ENCODE measurements at regions not wholly inside any gene's neighbourhood (a gene's known extent, or its start where the extent isn't known, plus 50 kb on each side); places are given as distances from the start of the nearest gene placed in this dataset.
"Not testable (repeated sequence)": the region's sequence is repeated elsewhere in the genome, so short reads cannot be mapped to it uniquely, and the experiment has no call there.

DNA sequence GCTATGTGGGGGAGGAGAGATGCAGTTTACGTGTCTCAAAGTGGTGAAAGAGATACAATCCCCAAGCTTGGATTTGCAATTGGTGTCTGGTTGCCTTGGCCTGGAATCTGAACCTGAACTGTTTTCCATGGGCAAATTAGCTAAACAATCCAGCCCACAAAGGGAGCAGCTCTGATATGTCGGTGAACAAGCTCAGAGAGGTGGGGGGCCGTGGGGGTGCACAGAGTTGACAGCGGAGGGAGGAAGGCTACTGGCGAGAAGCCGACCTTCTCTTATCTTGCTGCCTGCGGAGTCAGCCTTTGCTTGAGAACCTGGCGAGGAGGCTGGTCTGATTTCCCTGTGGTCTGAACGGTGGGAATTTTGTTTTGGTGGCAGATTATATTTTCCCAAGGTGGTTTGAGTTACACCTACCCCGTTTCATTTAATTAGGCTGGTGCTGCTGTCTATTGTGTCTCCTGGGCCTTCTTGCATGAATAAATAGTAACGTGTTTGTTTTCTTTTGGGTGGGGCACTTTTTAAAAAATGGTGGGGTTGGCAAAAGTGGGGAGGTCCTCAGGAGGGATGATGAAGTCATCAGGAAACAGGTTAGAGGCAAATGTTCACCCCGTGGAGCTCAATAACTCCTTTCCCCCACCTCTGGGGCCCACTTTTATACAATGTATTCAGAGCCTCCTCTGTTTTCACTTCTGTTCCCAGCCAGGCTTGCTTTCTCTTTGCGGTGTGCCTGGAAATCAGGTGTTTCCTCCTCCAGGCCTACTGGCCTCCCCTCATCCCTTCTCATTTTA, 80.9 kb upstream of the IGFBP5 start:
- DNase-seq (ENCODE audit: extremely low spot score, insufficient read length, low read depth) = no peak
- FAIRE-seq = no peak

DNA sequence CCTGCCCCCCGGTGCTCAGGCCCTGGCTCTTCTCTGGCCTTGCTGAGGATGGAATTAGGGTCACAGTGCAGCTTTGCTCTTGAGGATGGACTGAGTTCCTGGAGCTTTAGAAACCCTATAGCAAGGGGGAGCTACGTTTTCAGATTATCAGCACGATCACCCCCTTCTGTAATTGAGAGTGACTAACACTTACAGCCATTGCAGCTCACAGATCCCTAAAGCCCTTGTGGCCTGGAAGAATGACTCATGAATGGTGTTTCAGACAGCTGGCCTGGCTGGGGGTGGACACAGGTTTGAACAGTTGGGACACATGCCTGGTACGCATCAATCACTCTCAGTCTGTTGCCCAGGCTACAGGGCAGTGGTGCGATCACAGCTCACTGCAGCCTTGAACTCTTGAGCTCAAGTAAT, 79.7 kb upstream of the IGFBP5 start:
- FAIRE-seq = no peak
- DNase-seq (ENCODE audit: extremely low spot score, insufficient read length, low read depth) = no peak

DNA sequence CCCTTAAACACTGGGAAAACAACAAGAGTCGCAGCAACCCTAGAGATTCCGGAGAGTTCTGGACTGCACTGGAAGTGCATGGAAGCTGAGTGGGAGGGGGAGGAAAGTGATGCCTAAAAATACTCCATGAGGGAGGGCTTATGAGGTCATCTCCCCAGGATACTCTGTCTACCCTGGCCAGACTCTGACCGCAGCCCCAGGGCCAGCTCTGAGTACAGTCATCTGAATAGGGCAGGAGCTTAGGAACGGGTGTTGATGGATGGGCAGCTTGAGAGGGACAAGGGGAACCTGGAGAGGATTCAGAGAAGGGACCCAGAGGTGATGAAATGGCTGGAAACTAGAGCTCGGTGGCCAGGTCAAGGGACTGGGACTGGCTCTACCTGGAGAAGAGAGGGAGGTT, 79.3 kb upstream of the IGFBP5 start:
- no peak for FAIRE-seq

DNA sequence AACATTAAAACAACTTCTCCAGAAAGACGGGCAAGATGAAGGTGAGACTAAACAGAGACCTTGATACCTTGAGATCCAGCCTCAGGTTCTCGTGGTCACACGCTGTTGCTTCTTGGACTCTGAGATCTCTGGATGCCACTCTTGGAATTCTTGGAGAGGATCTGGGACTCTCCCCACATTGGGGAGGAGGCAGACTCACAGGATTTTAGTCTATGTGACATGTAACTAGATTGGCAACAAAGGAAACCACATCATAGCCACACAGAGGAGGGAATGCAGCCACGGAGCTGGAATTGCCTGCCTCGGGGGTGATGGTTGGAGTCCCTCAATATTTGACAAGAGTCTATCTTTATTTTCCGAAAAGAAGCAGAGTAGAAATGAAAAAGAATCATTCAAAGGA, 78.8 kb upstream of the IGFBP5 start:
- no peak for DNase-seq (ENCODE audit: extremely low spot score, insufficient read length, low read depth)
- no peak for FAIRE-seq

More for the DNA sequence above, 79.3 kb upstream of the IGFBP5 start:
- DNase-seq (ENCODE audit: extremely low spot score, insufficient read length, low read depth) = no peak

DNA sequence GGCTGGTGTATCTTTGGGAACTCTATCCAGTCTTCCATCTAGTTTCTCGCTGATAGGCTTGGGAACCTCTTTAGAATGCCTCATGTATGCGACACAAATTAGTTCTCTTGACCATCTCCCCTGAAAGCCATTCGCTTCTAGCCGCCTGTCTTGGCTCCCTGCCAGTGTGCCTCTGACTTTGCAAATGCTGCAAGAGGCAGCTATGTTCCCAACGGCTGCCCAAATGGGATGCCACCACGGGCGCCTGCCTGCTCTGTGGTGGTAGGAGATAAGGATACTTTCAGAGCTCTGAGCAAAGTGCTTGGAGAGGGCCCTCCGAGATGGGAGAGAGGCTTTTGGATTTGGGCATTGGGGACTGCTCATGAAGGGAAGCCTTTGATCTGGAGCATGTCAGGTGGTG, 77.7 kb upstream of the IGFBP5 start:
- FAIRE-seq = no peak
- no peak for DNase-seq (ENCODE audit: extremely low spot score, insufficient read length, low read depth)

DNA sequence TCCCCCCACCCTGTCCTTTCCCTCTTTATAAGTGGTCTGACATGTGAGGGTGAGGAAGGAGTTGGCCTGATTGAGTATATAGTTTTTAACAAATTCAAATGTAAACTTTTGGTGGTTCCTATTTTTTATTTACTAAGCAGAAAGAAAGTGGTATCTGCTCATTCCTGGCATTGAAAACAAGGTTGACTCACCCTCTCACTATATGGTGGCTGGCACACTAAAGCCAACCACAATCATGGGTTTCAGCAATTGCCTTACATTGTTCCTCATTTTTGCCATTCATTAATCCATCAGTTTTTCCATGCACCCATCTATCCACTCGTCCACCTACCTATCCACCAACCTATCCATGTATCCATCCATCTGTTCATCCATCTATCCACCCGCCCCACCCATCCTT, 75.4 kb upstream of the IGFBP5 start:
- DNase-seq (ENCODE audit: extremely low spot score, insufficient read length, low read depth) (no peak), FAIRE-seq (no peak)

DNA sequence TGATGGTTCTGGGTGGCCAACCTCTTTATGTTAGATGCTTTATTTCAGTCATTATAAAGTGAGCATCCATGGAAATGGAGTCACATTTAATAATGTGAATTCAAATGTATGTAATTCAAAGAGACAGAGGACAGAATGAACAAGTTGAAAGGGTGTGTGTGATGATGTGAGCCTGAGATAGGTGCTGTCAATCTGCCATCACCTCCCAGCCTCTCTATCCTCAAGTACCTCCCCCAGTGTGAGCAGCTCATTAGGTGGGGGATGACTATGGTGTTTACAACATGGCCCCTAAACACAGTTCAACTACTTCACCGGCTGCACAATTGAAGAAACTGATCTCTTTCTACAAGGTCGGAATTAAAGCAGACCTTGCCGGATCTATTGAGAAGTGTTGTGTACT, 74.7 kb upstream of the IGFBP5 start:
- no peak for FAIRE-seq
- DNase-seq (ENCODE audit: extremely low spot score, insufficient read length, low read depth) = no peak

DNA sequence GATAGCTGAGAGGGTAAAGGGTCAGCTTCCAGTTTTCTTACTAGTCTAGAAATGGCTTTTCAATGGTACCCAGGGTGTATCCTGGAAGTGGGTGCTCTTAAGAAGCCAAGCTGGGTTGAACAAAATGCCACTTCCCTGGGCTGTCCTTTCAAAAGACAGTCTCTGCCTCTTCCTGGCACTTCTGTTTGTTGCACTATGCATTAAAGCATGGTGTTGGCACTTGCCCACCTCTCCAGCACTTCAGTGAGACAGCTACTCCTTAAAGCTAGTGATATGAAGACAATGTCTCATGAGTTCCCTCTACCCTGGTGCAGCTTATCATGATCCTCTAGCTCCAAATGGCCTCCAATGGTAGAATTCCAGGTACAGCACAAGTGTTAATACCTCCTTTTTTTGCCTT, 74.3 kb upstream of the IGFBP5 start:
- DNase-seq (ENCODE audit: extremely low spot score, insufficient read length, low read depth) = no peak
- no peak for FAIRE-seq

DNA sequence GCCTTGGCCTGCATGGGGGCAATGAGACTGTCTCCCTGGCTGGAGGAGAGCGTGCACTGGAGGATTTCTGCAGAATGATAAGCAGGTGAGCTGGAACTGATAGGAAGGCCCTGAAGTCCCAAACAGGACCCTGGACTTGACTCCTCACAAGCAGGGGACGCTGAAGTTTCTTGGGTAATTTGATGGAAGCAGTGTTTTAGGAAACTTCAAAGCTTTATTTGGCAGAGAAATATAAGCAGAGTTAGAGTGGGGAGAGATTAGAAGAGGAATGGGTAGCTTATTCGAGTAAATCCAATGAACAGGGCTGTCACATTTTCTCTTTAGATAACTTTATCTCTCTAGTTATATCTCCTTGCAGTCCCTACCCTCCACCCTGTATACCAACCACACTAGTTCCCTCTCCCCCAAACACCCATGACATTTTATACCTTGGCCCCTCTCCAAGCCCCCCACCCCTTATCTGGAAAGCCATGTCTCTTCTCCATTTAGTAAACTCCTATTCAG, 73.6 kb upstream of the IGFBP5 start:
- no peak for FAIRE-seq
- no peak for DNase-seq (ENCODE audit: extremely low spot score, insufficient read length, low read depth)

DNA sequence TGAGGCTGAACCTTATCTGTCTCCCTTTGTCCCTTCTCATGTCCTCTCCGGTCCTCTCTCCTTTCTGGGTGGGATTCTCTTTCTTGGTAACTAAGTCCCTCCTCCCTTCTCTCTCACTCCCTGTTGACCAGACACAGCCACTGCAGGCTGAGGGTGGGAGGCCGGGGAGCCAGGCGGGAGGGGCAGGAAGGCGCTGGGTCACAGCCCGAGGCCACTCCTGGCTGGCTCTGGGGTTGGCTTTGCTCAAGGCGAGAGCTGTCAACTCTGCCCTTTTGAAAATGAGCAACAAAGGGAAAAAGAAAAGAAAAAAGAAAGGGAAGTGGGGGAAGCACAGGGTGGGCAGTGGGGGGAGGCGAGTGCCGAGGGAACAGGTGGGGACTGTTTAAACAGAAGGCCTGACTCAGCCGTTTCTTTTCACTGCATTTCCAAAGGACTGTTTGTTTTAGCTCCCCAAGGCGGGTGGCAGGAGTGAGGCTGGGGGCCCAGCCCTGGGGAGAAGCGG, 70.5 kb upstream of the IGFBP5 start:
- no peak for FAIRE-seq
- no peak for DNase-seq (ENCODE audit: extremely low spot score, insufficient read length, low read depth)

DNA sequence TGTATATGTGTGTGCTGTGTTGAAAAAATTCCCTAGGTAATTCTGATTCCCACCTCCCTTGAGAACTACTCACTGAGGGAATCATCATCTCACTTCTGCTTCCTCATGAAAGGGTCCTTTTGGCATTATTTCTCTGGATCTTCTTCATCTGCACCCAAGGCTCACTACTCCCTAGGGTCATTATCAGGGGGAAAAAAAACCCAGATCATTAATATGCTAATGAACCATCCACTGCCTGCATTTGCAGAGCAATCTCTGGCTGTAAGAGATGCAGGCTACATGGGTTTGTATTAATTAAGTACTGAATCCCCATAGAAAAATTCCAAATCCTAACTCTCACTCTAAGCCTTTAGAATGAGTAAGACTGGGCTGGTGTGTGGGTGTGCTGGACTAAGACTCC, 68.0 kb upstream of the IGFBP5 start:
- no peak for FAIRE-seq
- DNase-seq (ENCODE audit: extremely low spot score, insufficient read length, low read depth) = no peak

DNA sequence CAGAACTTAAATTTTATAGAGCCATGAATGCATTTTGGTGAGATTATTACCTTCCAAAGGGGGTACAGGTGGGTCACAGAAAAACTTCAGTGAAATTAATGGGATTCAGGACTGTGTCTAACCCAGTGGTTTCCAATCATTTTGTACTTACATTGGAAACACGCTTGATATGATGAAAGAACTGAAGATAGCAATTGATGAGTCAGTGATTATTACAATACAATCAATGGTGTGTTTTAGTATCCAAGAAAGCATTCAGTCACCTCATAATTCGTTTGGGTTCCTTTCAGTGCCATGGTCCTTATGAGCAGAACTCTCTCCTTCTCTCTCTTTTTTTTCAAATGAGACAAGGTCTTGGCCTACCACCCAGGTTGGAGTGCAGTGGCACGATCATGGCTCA, 66.5 kb upstream of the IGFBP5 start:
- FAIRE-seq = no peak

DNA sequence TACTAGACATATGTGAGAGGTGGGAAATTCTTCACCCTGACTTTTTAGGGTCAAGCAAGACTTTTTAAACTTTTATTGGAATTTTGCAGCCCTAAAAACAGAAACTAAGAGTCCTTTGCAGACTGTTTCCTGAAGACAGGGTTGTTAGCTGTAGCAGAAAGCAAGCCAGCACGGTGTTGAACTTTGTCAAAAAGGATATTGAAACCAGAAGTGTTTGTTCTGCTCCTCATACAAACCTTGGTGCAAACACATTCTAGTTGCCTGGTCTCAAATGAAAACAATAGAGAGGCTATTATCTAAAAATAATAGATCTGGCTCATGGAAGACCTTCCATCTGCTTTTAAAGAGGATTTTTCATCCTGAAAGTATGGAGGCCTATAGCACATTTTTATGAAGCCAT, 65.8 kb upstream of the IGFBP5 start:
- DNase-seq (ENCODE audit: extremely low spot score, insufficient read length, low read depth) = no peak
- no peak for FAIRE-seq

More for the DNA sequence above, 66.5 kb upstream of the IGFBP5 start:
- DNase-seq (ENCODE audit: extremely low spot score, insufficient read length, low read depth) = no peak

DNA sequence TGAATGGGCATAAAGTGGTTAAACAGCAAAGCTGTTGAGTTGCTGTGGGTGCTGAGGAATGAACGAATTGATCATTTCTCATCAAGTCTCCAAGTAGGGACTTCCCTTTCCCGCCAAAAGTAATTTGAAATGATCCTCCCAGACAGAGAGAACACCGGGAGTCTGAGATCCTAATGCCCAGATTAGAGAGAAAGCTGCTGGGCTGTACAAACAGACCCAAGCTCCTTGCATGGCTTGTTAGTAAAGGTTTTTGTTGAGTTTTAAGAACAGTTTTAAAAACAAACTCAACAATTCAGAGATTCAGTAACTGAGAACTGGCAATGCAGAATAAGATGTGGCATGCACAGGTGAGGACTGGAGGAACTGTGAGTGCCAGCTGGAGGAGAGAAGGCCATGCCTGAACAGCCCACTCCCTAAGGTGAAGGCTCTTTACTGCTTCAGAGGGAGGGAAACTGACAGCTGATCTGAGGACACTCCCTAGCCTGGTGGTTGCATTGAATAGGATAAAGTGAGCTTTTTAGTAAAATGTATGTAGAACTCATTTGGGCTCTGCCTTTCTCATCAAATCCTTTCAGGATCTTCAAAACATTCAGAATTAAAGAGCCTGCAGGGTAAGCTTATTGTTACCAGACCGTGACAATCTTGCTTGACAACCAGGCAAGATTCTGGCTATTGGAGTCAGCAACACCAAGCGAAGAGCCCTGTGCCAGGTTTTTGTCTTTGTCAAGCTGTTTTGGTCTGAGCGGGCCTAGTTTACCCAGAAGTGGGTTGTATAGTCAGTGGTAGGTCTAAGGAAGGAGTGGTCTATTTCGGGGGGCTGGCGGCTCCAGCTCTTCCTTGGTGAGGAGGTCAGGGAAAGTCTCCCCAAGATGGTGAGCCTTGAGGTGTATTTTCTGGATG, 63.2 kb upstream of the IGFBP5 start:
- FAIRE-seq = no peak
- DNase-seq (ENCODE audit: extremely low spot score, insufficient read length, low read depth) = no peak

DNA sequence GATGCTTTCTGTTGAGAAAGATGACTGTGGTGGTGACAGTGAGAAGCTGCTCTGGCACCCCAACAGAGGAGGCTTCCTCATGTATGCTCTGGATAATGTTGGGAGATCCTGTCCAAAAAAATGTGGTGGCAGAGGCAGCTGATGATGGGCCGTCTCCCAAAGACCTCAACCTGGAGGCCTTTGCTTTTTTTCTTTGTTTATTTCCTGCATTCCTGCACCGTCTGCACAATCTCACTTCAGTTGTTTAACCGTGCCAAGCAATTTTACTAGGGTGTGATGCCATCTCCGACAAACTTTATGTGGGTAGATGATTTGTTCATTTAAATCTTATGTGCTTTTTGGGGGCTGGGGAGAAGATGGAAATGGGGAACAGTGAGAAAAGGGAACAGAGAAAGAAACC, 62.2 kb upstream of the IGFBP5 start:
- FAIRE-seq (no peak), DNase-seq (ENCODE audit: extremely low spot score, insufficient read length, low read depth) (no peak)

DNA sequence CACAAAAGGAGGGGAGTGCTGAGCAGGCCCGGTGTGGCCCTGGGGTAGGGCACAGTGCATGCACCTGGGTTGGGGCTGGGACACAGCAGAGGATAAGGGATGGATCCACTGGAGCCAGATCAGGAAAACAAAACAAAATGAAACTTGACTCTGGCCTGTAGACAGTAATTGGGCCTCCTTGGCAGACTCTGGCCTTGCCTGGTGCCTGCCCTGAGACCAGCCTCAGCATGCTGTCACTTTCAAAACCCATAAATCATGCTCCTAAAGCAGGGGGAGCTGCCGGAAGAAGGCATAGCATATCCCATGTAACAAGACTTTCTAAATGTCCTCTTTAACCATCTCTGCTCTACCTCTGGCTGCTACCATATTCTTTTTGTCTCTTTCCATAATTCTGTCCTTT, 61.1 kb upstream of the IGFBP5 start:
- FAIRE-seq (no peak), DNase-seq (ENCODE audit: extremely low spot score, insufficient read length, low read depth) (no peak)

DNA sequence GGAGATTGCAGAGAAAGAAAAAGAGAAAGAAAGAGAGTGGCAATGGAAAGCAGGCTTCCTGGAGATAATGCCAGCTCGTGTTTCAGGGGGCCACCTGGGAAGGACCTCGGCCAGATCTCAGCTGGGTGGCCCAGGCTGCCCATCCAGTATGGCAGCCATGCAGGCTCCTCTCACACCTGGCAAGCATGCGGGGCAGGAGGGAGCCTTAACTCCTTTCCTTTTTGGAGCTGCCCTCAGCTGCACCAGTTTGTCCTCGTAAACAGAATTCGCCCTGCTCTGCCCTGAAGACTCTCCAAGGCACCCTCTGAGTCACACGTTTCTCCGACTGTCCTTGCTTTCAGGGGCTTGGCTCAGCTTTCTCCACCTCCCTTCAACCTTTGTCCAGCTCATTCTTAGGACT, 59.5 kb upstream of the IGFBP5 start:
- DNase-seq (ENCODE audit: extremely low spot score, insufficient read length, low read depth) = no peak
- no peak for FAIRE-seq

DNA sequence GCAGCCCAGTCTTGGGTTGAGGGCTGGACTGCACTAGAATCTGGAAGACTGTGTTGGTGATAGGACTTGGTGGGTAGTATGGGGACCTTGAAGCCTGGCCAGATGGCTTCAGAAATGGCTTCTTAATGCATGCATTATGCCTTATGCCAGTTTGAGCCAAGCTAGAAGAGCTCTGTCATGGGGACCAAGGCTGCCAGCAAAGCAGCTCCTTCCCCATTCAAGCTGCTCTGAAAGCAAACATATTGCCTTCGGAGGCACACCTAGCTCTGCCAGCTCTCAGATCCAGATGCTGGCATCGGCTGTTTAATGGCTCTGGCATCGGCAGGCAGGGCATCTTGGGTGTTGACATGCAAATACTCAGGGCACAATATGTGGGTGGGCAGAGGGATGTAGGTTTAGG, 59.0 kb upstream of the IGFBP5 start:
- DNase-seq (ENCODE audit: extremely low spot score, insufficient read length, low read depth) = no peak
- FAIRE-seq = no peak

DNA sequence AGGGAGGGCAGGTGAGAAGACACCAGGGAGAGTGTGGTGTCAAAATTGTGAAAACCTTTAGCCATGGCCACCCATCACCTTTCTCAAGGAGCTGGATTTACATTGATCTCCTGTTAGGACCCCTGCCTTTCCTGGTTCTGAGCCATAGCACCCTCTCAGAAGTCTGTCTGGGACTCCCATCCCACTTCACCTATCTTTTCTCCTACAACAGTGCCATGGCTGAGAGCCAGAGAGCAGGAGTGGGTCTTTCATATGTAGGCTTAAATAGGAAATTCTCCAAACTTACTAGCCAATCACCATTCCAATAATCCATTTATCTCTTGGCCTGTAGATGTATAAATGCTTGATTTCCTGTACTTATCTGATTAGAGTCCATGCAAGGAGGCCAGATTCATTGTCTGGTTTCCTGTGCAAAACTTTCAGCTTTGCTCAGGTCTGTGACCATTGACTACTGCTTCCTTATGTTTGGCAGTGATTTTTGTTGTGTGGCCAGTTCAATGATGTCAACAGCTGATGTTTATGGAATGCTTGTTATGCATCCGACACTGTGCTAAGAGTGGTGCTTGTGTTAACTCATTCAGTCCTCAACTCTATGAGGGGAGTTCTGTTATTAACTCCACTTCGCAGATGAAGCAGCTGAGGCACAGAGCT, 57.6 kb upstream of the IGFBP5 start:
- FAIRE-seq (no peak), DNase-seq (ENCODE audit: extremely low spot score, insufficient read length, low read depth) (no peak)

DNA sequence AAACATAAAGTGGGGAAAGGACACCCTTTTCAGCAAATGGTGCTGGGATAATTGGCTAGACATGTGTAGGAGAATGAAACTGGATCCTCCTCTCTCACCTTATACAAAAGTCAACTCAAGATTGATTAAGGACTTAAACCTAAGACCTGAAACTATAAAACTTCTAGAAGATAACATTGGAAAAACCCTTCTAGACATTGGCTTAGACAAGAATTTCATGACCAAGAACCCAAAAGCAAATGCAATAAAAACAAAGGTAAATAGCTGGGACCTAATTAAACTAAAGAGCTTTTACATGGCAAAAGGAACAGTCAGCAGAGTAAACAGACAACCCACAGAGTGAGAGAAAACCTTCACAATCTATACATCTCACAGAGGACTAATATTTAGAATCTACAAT, 55.4 kb upstream of the IGFBP5 start:
- DNase-seq (ENCODE audit: extremely low spot score, insufficient read length, low read depth); FAIRE-seq: not testable (repeated sequence)
